NCI-H226 (cell line): ENCODE measurements at regions not wholly inside any gene's neighbourhood (a gene's known extent, or its start where the extent isn't known, plus 50 kb on each side); places are given as distances from the start of the nearest gene placed in this dataset.

Experiments
- DNase-seq: peaks from one replicate; pipeline ENCODE4 v3.0.0-alpha.2; 2015

DNA sequence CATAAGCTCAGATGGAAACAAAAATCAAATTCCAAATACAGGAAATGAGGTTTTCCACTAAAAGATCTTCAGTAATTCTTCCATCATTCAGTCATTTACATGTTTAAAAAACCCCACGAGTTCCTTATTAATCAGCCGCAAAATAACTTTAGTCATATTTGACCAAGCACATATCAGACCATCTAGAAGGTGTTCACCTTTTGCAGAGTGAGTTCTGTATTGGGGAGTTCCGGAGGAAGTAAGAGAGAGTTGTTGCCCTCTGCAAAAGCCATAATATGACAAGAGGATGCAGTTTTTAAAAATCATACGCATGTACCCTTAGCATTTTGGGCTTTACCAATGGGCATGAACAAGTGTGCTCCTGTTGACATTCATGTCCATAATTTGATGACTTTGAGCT is 61.6 kb downstream of the CCR1 start:
- no peak for DNase-seq

DNA sequence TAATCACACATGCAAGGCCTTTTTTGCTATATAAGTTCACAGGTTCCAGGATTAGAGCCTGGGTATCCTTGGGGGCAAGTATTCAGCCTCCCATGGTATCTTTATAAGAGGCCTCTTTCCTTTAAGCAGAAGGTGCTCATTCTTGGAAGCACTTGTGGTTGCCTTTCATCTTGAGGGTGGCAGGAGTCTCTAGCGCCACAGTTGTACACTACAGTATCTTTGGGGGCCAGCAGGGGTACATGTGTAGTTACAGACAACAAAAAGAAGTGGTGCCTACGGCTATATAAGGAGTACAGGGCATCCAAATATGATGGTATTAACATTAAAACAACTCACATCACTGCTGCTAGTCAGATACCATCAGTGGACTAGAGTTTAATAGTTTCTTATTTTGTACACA is 62.1 kb downstream of the CCR1 start:
- no peak for DNase-seq

DNA sequence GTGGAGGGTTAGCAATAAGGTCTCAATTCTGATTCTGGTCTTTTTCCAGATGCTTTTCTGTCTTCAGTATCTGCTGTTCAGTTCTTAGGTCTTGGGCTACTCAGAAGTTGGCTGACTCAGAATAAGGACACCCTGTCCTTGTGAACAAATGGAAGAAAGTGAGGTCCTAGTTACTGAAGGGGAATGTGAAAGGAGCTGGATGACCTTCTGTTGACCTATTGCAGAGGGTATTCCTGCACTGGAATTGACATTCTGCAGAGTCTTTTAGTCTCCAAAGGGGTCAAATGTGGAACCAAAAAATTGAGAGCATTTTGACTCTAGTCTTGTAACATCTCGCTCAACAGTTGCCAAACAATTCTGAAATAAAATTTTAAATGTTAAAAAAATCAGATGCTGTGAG is 63.0 kb downstream of the CCR1 start:
- DNase-seq = no peak

DNA sequence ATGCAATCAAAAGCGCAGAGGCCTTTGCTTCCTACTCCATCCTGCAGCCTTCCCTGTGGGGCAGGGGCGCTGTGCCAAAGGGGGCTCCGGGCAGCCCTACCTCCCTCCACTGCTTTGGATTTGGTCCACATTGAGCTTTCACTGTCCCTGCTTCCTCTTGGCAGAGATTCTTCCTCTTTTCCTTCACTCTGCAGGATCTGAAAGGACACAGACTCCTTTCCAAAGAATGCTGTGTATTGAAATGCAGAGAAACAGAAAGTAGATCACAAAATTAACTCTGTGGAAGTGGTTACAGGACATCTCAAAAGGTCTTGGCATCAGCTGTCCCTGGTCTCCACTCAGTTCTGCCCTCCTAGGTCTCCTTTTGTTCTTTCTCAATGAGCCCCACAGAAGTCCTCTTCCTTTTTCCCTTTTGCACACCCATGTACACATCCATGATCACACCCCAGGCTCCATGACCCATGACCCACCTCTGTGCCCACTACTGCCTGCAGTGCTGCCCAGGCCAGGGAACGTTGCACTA is 64.1 kb downstream of the CCR1 start:
- DNase-seq = no peak

DNA sequence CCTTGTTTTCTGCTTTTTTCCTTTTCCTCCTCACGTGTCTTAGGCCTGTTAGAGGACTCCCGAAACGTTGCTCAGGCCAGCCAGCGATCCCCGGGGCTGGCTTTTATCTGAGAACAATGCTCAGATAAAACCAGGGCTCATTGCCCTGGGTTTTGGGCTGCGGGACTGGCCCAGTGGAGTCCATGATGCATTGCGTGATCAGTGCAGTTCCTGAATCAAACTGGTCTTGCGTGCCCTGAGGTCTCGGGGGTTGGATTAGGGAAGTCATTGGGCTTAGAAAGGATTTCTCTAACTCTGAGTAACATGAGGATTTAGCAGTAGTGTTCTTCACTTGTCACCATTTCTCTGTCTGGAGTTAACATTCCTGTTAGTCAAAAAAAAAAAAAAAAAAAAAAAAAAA is 66.3 kb downstream of the CCR1 start:
- DNase-seq = no peak

DNA sequence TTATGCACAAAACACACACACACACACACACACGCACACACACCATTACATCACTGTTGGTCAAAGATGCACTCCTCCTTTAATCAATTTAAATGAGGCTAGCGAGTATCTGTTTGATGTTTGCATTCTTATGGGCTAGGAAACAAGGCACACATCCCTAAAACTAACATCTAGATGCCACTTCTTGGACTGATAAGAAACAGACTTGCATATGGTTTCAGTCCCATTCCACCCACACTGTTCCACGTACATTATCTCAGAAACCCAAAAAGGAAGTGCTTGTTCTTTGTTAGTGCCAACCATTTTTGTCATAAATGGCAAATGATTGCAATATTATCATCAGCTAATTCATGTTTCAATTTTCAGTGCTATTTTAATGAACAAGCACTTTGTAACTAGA is 69.5 kb downstream of the CCR1 start:
- DNase-seq = no peak

DNA sequence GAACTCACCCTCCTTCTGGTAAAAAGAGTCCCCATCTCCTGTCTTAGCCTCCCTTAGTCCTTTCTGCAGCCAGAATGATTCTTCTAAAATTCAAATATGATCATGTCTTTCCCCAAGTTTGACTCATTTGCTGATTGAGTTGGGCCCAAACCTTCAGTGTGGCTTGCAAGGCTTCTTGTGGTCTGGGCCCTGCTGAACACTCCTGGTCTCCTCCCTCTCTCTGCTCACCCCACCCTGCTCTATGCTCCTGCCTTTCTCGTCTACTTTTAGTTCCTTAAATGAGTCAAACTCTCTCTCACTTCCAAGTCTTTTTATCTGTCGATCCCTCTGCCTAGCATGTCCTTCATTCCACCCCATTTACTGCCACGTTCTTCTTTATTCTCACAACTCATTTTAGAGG is 72.6 kb downstream of the CCR1 start:
- no peak for DNase-seq

DNA sequence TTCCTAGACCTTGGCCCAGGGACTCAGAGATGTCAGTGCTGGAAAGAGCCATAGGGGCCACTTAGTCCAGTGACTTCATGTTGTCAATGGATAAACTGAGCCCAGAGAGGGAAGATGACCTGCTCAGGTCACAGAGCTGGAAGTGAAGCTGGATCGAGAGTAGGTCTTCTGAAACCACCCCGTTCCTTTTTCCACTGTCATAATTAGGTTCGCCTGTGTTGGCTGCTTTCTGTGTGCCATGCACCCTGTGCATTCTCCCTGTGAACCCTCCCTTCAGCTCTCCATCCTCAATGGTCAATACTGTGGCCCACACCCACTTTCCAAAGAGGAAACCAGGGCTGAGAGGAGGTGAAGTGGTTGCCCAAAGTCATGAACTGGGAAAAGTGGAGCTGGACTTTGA is 74.8 kb downstream of the CCR1 start:
- DNase-seq = no peak

DNA sequence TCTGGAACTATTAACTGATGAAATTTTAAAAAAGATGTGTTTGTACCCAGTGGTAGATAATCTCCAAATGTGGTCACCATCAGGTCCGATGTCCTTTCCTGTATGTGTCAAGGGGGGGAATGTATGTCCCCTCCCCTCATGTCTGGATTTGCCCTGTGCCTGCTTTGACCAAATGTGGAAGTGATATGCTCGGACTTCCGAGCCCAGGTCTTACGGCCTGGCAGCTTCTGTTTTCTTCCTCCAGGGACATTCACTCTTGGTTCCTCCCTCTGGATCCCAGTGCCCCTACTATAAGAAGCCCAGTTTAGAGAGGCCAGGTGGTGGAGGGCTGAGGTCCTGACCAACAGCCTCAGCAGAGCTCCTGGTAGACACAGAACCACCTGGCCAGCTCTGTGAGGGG is 75.5 kb downstream of the CCR1 start:
- DNase-seq = no peak

DNA sequence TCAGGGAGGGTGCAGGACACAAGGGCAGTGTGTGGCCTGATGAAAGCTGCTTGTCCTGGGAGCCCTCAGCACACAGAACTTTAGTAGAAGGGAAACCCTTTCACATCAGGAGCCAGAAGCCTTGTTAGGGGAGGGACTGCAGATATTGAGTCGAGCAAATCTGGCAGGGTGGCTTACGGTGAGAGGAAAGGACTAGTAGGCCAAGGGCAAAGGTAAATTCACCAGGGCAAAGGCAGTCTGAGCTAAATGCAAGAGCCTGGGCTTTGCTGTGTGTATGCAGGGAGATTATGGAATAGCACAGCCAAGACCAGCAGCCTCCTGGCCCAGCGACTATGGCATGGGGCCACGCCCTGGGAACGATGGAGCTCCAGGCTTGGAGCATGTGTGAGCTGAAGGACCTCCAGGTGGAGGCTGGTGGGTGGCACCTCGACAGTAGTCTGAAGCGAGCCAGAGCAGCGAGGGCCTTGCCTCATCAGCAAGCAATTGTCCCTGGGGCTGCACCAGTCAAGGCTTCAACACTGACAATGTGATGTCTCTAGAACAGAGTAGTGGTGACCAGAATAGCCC is 76.1 kb downstream of the CCR1 start:
- no peak for DNase-seq

DNA sequence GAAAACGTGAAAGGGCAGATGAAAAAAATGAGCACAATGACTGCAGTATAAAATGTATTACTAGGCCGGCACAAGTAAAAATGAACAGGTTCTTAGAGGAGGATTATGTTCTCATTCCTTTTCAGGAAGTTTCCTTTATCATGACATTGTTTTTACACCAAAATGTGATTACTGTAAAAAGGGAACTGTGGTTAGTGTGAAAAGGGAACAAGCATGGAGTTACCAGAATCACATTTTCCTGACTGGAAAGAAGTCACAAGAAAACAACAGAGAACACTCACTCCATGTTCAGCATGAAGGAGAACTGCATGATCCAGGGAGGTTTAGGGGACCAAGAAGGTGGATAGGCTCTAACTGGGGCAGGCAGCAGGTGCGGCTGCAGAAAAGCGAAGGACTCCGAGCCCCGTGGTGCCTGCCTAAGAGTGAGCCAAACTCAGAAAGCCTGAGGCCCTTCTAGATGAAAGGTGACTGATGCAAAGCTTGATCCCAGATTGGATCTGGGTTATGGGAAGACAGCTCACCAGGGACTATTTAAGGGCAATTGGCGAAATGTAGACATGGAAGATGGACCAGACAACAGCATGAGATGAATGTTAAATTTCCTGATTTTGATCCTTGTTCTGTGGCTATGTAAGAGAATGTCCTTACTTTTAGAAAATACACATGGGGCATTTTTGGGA is 77.3 kb downstream of the CCR1 start:
- no peak for DNase-seq

DNA sequence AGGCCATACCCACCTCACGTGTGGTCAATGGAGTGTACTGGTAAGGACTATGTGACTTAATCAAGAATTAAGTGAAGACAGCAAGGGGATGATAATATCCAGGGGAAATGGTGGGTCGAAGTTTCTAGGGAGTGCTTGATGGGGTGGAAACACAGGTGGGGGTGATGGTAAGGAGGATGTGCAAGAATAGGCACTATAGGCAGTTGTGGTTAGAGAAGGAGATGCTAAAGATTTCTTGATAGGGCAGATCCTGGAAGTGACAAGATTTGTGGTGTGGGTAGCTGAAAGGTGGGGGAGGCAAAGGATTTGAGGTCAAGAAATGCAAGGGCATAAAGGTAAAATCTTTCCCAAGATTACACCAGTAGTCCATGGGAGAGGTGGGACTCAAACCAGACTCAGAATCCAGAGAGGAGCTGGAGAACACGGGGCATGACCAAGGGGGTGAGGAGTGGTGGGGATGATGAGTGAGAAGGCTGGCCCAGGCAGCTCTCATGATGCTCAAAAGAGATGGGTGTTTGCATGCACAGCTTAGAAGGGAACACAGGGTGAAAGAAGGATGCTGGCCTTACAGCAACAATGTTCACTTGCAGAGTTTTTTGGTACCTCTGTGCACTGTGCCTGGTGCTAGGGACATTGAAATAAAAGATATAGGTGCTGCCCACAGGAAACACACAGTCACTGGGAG is 78.4 kb downstream of the CCR1 start:
- no peak for DNase-seq

DNA sequence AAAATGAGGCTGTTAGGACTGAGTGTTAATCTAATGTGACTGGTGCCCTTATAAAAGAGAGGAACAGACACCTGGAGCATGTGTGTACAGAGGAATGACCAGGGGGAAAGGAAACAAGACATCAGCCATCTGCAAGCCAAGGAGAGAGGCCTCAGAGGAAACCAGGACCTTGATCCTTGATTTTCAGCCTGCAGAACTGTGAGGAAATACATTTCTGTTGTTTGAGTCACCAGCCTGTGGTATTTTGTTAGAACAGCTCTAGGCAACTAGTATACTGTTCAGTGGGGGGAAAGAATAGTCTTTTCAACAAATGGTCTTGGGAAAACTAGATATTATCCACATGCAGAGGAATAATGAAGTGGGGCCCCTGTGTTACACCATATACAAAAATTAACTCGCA is 80.6 kb downstream of the CCR1 start:
- peak; percentile 89 for DNase-seq

DNA sequence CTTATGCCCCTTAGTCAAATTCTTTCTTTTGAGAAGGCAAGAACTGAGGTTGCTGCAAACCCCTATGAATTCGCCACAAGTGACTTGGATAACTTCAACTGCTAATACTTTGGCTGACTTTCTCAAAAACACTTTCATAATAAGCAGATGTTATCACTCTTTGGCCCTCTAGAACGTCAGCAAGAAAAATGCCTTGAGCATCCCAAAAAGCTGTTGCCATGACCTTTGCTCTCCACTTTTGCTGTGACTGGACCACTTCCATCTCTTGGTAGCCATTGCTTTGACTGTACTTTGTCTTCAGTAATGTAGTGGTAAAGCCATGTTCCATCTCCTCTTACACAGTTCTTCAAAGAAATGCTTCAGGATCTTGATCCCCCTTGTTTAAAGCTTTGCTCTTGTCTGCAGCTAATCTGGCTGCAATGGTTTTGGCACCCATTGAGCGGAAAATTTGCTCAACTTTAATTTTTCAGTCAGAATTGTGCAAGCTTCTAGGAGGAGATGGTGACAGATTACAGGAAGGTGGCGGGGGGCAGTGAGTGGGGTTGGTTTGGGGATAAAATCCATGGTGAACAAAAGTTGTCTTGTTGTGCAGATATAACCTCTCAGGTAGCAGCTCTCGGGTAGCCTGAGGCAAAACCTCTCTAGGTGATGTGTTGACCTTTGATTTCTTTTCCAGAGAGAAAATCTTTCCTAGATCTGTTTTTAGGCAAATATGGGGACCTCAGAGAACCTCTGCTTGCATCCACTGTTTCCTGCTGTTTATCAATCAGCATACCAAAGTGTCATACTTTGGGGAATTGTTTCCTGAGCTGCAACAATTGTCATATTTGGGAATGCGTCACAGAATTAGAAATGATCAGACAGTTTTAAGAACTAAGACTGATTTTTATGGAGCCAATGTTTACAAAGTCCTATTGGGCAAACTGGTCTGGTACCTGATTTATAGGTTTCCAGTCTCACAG is 83.6 kb downstream of the CCR1 start:
- DNase-seq = no peak

DNA sequence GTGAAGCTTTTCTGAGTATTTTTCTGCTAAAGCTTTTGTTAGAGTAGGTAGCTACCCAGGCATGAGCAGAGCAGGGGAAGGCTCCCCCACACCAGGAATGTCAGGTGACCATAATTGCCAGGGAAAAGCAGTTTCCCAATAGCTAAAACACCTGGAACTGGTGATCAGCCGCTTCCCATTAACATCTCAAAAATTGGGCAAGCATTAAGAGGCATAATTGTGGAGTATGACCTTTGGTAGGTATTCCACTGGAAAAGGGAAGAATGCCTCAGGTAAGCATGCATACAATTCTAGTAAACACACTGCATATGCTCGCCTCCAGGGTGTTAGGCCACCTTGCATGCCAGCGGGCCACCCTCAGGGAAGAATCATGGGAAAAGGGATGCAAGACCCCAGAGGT is 84.5 kb downstream of the CCR1 start:
- DNase-seq = no peak

DNA sequence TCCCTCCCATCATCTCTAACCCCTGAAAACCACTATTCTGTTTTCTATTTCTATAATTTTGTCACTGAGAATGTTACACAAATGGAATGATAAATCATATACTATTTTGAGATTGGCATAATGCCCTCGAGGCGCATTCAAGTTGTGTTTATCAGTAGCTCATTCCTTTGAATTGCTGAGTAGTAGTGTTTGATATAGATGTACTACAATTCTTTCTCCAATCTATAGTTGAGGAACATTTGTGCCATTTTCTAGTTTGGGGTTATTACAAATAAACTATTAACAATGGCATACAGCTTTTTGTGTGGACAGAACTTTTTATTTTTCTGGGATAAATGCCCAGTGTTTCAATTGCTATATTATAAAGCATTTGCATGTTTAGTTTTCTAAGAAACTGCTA is 86.0 kb downstream of the CCR1 start:
- no peak for DNase-seq

DNA sequence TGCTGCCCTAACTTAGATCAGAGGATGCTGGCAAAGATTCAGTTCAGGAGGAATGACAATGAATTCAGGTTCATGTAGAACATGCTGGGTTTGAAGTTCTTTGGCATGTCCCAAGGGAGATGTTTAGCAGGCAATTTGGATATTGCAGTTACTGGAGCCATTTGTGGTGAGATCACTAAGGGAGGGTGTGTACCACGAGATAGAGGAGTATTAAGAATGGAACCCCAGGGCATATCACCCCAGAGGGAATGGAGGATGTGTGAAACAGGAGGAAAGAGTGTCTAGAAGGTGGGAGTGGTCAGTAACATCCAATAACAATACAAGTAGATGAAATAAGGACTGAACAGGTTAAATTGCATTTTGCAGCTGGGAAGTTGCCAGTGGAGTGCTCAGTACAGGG is 87.1 kb downstream of the CCR1 start:
- peak; percentile 48 for DNase-seq

DNA sequence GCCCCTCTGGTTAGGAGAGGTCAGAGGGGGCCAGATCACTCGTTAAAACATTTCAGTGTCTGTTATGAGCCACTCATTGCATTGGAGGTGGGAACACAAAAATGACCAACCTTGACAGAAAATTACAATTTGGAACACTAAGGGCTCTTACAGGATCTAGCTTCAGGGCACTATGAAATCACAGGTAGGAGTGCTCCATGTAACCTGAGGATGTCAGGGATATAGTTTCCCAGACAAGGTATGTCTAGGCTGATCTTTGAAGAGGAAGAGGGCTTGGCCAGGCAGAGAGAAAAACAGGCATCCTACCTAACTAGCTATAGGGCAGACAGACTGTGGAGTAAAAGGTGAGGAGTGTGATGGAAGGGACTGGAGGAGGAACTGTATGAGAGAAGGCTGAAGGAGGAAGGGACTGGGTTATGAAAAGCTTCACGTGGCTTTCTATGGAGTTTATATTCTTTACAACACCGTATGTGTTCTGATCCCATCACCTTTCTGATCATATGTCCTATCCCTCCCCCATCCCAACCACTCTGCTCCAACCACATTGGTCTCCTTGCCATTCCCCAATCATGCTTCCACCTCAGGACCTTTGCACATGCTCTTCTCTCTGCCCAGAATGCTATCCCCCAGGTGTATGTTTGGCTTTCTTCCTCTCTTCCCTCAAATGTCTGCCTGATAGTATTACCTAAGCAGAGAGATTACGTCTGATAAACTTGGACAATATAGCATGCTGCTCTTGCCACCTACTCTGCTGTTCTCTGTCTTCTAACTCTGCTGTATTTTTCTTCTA is 88.2 kb downstream of the CCR1 start:
- DNase-seq = no peak

DNA sequence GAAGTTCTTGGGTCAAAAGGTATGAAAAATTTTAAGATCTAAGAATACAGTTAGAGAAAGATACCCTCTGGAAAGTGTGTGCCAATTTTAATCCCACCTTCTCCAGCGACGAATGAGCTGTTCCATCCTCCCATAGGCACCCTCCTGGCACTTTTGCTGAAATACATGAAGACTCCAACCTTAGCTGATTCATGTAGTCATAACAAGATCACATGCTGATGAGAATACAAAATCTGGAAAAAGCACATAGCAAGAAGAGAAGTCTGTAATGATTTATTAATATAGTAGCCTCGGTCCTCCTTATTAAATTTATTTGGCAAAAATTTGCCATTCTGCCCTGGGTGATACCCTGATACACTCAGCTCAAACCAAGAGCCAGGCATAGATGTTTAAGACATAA is 88.9 kb downstream of the CCR1 start:
- DNase-seq = no peak

DNA sequence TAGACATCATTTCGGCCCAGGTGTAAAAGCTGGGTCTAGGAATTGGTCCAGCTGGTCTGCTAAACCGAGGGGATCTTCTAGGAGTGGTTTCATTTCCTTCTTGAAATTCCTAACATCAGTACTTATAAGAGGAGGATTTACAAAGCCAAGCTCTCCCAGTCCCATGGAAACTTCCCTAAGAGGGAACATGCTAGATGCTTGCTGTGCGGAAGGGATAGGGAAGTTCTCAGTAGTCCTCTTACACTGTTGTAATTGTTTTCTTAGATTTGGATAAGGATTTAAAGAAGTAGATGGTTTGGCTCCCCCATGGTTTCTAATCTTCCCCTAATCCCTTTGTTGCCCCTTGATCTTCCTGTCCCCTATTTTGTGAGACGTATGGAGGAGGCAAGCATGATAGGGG is 89.7 kb upstream of the XCR1 start:
- DNase-seq = no peak

DNA sequence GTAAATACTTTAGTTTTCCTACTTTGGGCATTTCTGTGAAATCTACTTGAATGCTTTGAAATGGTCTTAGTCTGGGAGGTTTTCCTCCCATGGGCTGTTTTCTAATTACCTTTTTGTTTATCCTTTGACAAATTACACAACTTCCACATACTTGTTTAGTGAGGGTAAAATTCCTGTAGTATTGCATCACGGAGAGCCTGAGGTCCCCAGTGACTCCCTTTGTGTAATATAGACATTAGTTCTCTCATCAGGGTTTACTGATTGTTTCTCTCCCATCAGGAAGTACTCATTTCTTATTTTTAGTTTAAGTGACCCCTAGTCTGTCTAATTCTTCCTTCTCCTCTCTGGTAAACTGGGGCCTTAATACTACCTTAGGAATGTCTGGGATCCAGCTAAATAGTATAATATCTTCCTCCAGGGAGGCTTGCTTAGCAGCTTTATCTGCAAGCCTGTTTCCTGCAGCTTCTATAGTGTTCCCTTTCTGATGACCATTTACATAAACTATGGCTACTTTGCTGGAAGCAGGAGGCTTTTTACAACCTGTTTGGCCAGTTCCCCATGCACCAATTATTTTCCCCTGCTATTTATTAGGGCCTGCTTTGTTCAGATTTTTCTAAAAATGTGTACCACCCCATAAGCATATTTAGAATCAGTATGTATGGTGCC is 87.2 kb upstream of the XCR1 start:
- DNase-seq = peak; percentile 84

DNA sequence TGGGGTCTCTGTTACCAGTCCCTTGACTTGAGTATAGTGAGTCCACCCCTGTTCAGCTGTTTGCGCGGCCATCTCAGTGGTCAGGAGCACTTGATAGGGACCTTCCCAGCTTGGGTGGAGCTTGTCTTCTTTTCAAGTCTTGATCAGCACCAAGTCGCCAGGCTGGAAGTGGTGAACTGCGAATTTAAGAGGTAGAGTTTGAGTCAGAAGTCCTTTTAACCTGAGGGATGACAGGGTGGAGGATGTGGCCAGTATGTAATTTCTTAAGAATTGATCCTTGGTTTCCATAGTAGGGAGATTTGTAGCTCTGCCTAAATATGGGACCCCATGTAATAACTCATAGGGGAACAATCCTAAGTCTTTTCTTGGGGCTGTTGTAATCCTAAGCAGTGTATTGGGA is 86.3 kb upstream of the XCR1 start:
- DNase-seq = no peak
